Trophoblast cell (in vitro differentiated cells and primary cell): ENCODE measurements at regions not wholly inside any gene's neighbourhood (a gene's known extent, or its start where the extent isn't known, plus 50 kb on each side); places are given as distances from the start of the nearest gene placed in this dataset.
A peak's percentile ranks its signal among the peaks of the same experiment; 100 is the strongest.

Experiments
- DNase-seq, 2 donors: peaks; one replicate each; pipeline ENCODE4 v3.0.0-alpha.2; 2016
- H2AFZ ChIP-seq: 2 replicates; pipeline ENCODE4 v1.6.1; 2013; ENCODE audit warnings: low read length, moderate library complexity, mild to moderate bottlenecking; ENCODE audit not compliant: insufficient read depth, poor library complexity
- H2AK5ac ChIP-seq: 2 replicates; pipeline ENCODE4 v1.6.1; 2013; ENCODE audit warnings: mild to moderate bottlenecking, low read length
- H2BK120ac ChIP-seq: 2 replicates; pipeline ENCODE4 v1.6.1; 2013; ENCODE audit warnings: low read length, mild to moderate bottlenecking, moderate library complexity; ENCODE audit not compliant: insufficient read depth, poor library complexity
- H2BK12ac ChIP-seq: 2 replicates; pipeline ENCODE4 v1.6.1; 2013; ENCODE audit warnings: mild to moderate bottlenecking, low read length, moderate library complexity
- H2BK5ac ChIP-seq: 2 replicates; pipeline ENCODE4 v1.6.1; 2013; ENCODE audit warnings: low read length, low read depth, moderate library complexity, mild to moderate bottlenecking; ENCODE audit not compliant: poor library complexity
- H3K14ac ChIP-seq: 2 replicates; pipeline ENCODE4 v1.6.1; 2013; ENCODE audit warnings: mild to moderate bottlenecking, low read length
- H3K18ac ChIP-seq: 2 replicates; pipeline ENCODE4 v1.6.1; 2013; ENCODE audit warnings: mild to moderate bottlenecking, low read length
- H3K23ac ChIP-seq: 2 replicates; pipeline ENCODE4 v1.6.1; 2013; ENCODE audit warnings: low read length
- H3K27ac ChIP-seq: 2 replicates; pipeline ENCODE4 v1.5.1; 2013; ENCODE audit warnings: low read depth, mild to moderate bottlenecking, inconsistent platforms, low read length, moderate library complexity
- H3K27me3 ChIP-seq: 2 replicates; pipeline ENCODE4 v1.6.1; 2013; ENCODE audit warnings: inconsistent platforms, mild to moderate bottlenecking, low read length, moderate library complexity; ENCODE audit not compliant: insufficient read depth
- H3K36me3 ChIP-seq, 2 experiments: 1 replicate in 1 of 2; 2 replicates in 1 of 2; pipeline ENCODE4 v1.6.1; 2013; ENCODE audit warnings: low read length in 2 of 2, mild to moderate bottlenecking in 2 of 2, moderate library complexity in 1 of 2; ENCODE audit not compliant: insufficient read depth in 2 of 2, control insufficient read depth in 1 of 2
- H3K4ac ChIP-seq: 2 replicates; pipeline ENCODE4 v1.6.1; 2013; ENCODE audit warnings: low read depth, mild to moderate bottlenecking, low read length, moderate library complexity
- H3K4me1 ChIP-seq, 2 experiments: 1 replicate in 1 of 2; 2 replicates in 1 of 2; pipeline ENCODE4 v1.6.1; 2013; ENCODE audit warnings: low read length in 2 of 2, mild to moderate bottlenecking in 2 of 2, moderate library complexity in 1 of 2; ENCODE audit not compliant: insufficient read depth in 2 of 2, control insufficient read depth in 1 of 2
- H3K4me2 ChIP-seq: 2 replicates; pipeline ENCODE4 v1.6.1; 2013; ENCODE audit warnings: inconsistent platforms, mild to moderate bottlenecking, low read length, moderate library complexity
- H3K4me3 ChIP-seq: 2 replicates; pipeline ENCODE4 v1.5.1; 2013; ENCODE audit warnings: mild to moderate bottlenecking, low read depth, low read length, inconsistent platforms
- H3K79me1 ChIP-seq: one replicate; pipeline ENCODE4 v1.6.1; 2013; ENCODE audit warnings: low read length
- H3K79me2 ChIP-seq: 2 replicates; pipeline ENCODE4 v1.6.1; 2013; ENCODE audit warnings: low read length, mild to moderate bottlenecking; ENCODE audit not compliant: control insufficient read depth, insufficient read depth, poor library complexity
- H3K9ac ChIP-seq: 2 replicates; pipeline ENCODE4 v1.6.1; 2013; ENCODE audit warnings: mild to moderate bottlenecking, low read length
- H3K9me3 ChIP-seq: 2 replicates; pipeline ENCODE4 v1.6.1; 2013; ENCODE audit warnings: low read depth, mild to moderate bottlenecking, control low read depth, inconsistent platforms, low read length; ENCODE audit not compliant: insufficient read depth
- H4K12ac ChIP-seq: 2 replicates; pipeline ENCODE4 v1.6.1; 2013; ENCODE audit warnings: low read depth, mild to moderate bottlenecking, low read length, moderate library complexity
- H4K8ac ChIP-seq: 2 replicates; pipeline ENCODE4 v1.6.1; 2013; ENCODE audit warnings: low read depth, mild to moderate bottlenecking, low read length, moderate library complexity
- H4K91ac ChIP-seq: one replicate; pipeline ENCODE4 v1.6.1; 2013; ENCODE audit warnings: low read depth, mild to moderate bottlenecking, low read length, moderate library complexity
- WGBS: extraction: QIAGEN DNeasy Blood & Tissue Kit; methylation state at CpG from one replicate; pipeline ENCODE4 v1.1.7; 2013; ENCODE audit warnings: missing lambda C conversion rate; ENCODE audit not compliant: insufficient read length, insufficient coverage; ENCODE audit errors: extremely low coverage; 5-methylcytosine and 5-hydroxymethylcytosine counted together

- Histone ChIP-seq H2AK5ac (no peak overlapping the region), H3K4me1 (no peaks in the 10 kb centered on the region), H3K9ac (no peak overlapping the region), H2AFZ (no peak overlapping the region), H3K18ac (no peak overlapping the region), H4K12ac (no peak overlapping the region), H2BK120ac (no peak overlapping the region), H3K14ac (no peak overlapping the region), H2BK12ac (no peak overlapping the region), H3K79me1 (no peaks in the 10 kb centered on the region), H3K27me3 (no peaks in the 10 kb centered on the region), H4K8ac (no peak overlapping the region), H3K4ac (no peak overlapping the region), H3K23ac (no peak overlapping the region), H4K91ac (no peak overlapping the region), H2BK5ac (no peak overlapping the region), H3K36me3 (no peaks in the 10 kb centered on the region), H3K4me3 (no peak overlapping the region), H3K4me2 (no peak overlapping the region), H3K79me2 (no peaks in the 10 kb centered on the region), H3K9me3 (no peaks in the 10 kb centered on the region), H3K27ac (no peak overlapping the region)
- no peak for DNase-seq
- no CpG with 5 or more reads among the region's 2 CpGs for WGBS
These were observed 360.9 kb downstream of the GPAM start for GRCh38 chr10:111822661-111823060.

DNA sequence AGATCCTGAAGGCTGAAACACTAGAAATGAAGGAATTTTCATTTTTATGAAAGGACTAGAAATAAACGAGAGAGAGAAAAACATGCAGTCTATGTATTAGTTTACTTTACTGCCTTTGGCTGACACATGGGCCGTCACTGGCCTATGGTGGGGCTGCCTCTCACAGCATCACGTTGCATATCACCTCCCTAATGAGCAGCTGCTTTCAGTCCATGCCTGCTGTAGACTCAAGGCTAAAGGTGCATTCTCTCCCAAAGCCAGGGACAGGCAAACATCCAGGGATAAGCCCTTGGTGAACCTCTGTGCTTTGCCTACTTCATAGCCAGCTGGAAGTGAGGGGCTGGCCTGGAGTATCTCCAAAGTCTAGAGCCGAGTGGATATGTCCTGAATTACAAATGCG lies 359.4 kb downstream of the GPAM start:
- Histone ChIP-seq H4K91ac (no peak overlapping the region), H3K27ac (no peak overlapping the region), H2BK120ac (no peak overlapping the region), H3K79me2 (no peaks in the 10 kb centered on the region), H2AFZ (no peak overlapping the region), H2BK12ac (no peak overlapping the region), H3K4me2 (no peak overlapping the region), H4K8ac (no peak overlapping the region), H3K36me3 (no peaks in the 10 kb centered on the region), H3K4me1 (no peaks in the 10 kb centered on the region), H3K4ac (no peak overlapping the region), H3K14ac (no peak overlapping the region), H3K9me3 (no peaks in the 10 kb centered on the region), H2BK5ac (no peak overlapping the region), H3K27me3 (no peaks in the 10 kb centered on the region), H3K4me3 (no peak overlapping the region), H3K18ac (no peak overlapping the region), H4K12ac (no peak overlapping the region), H3K9ac (no peak overlapping the region), H2AK5ac (no peak overlapping the region), H3K79me1 (no peaks in the 10 kb centered on the region), H3K23ac (no peak overlapping the region)
- DNase-seq, result no peak
- no CpG with 5 or more reads among the region's 5 CpGs for WGBS

DNA sequence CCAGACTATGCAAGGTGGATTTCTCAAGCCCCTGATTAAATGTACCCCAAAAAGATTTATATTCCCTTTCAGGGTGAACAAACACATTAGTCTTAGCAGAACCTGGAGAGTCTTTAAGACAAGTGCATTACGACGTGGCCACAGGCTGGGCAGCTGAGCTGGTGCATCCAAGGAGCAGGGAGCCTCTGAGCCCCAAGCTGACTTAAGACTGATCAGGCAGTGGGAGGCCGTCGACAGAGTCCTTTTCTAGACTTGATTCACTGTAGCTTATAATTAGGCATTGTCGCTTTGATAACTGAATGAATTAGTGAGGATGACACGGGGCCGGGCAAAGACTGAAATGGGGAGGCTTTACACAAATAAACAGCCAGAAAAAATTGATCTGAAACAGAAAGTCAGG lies 353.2 kb downstream of the GPAM start:
- no peak overlapping the region for H4K12ac ChIP-seq
- no peak overlapping the region for H2AFZ ChIP-seq
- no peaks in the 10 kb centered on the region for H3K79me1 ChIP-seq
- H4K8ac ChIP-seq, result no peak overlapping the region
- H3K79me2 ChIP-seq, result no peaks in the 10 kb centered on the region
- no peak overlapping the region for H4K91ac ChIP-seq
- H3K4me2 ChIP-seq, result no peak overlapping the region
- H3K27ac ChIP-seq, result no peak overlapping the region
- peak overlapping the region; percentile 61 for H3K23ac ChIP-seq
- no peak overlapping the region for H2BK120ac ChIP-seq
- no peak overlapping the region for H3K9ac ChIP-seq
- DNase-seq, result no peak
- H3K18ac ChIP-seq, result no peak overlapping the region
- no peak overlapping the region for H2BK12ac ChIP-seq
- H3K4me3 ChIP-seq, result no peak overlapping the region
- no peaks in the 10 kb centered on the region for H3K4me1 ChIP-seq
- no peak overlapping the region for H2AK5ac ChIP-seq
- WGBS, result no CpG with 5 or more reads among the region's 7 CpGs
- H3K27me3 ChIP-seq, result no peaks in the 10 kb centered on the region
- no peak overlapping the region for H3K4ac ChIP-seq
- no peaks in the 10 kb centered on the region for H3K36me3 ChIP-seq
- no peaks in the 10 kb centered on the region for H3K9me3 ChIP-seq
- H3K14ac ChIP-seq, result no peak overlapping the region
- H2BK5ac ChIP-seq, result no peak overlapping the region

- Histone ChIP-seq H3K14ac (no peak overlapping the region), H3K36me3 (no peaks in the 10 kb centered on the region), H3K23ac (no peak overlapping the region), H2BK12ac (no peak overlapping the region), H3K9ac (no peak overlapping the region), H2BK120ac (no peak overlapping the region), H2AFZ (no peak overlapping the region), H3K27ac (no peak overlapping the region), H3K79me2 (no peaks in the 10 kb centered on the region), H3K18ac (no peak overlapping the region), H3K4me3 (no peak overlapping the region), H4K12ac (no peak overlapping the region), H3K9me3 (no peaks in the 10 kb centered on the region), H3K4ac (no peak overlapping the region), H4K91ac (no peak overlapping the region), H3K4me2 (no peak overlapping the region), H3K79me1 (no peaks in the 10 kb centered on the region), H3K27me3 (no peaks in the 10 kb centered on the region), H4K8ac (no peak overlapping the region), H2BK5ac (no peak overlapping the region), H2AK5ac (no peak overlapping the region), H3K4me1 (no peaks in the 10 kb centered on the region)
- WGBS, result no CpG with 5 or more reads among the region's 6 CpGs
- no peak for DNase-seq
These were observed 352.5 kb downstream of the GPAM start for GRCh38 chr10:111831058-111831457.
